AG04450 (cell line): ENCODE measurements at regions not wholly inside any gene's neighbourhood (a gene's known extent, or its start where the extent isn't known, plus 50 kb on each side); places are given as distances from the start of the nearest gene placed in this dataset.
A peak's percentile ranks its signal among the peaks of the same experiment; 100 is the strongest.

Experiments used
- CTCF ChIA-PET: fragments of 300-600, 350-600 bp; formaldehyde crosslinking; extraction: SDS; loops from one replicate; lab custom pipeline; 2022; ENCODE audit warnings: antibody characterized with exemption, inconsistent platforms; lab: Charles Lee
- POLR2A ChIA-PET: fragments of 350-600 bp; formaldehyde crosslinking; extraction: SDS; loops from one replicate; lab custom pipeline; 2021; ENCODE audit warnings: antibody characterized with exemption, inconsistent platforms; lab: Yijun Ruan, JAX
- DNase-seq: peaks from one replicate; pipeline ENCODE4 v3.0.0-alpha.2; 2011; ENCODE audit warnings: low read depth, low spot score
- H3K27ac ChIP-seq: one replicate; pipeline ENCODE4 v1.5.1; 2012; ENCODE audit warnings: low read depth, low read length, control low read depth
- H3K27me3 ChIP-seq: one replicate; pipeline ENCODE4 v1.6.0; 2012; ENCODE audit warnings: low read length; ENCODE audit not compliant: control insufficient read depth, insufficient read depth
- H3K4me3 ChIP-seq: 2 replicates; pipeline ENCODE4 v1.5.1; 2011; ENCODE audit warnings: mild to moderate bottlenecking, low read depth, low read length, control low read depth
- H3K9me3 ChIP-seq: 2 replicates; pipeline ENCODE4 v1.5.1; 2012; ENCODE audit warnings: low read length; ENCODE audit not compliant: control insufficient read depth, insufficient read depth
- CTCF ChIP-seq: IDR thresholded peaks from 2 replicates; pipeline ENCODE4 v1.5.1; 2011; ENCODE audit warnings: low read depth, low read length, control low read depth, inconsistent platforms

- Histone ChIP-seq H3K27me3 (no peaks in the 10 kb centered on the region), H3K27ac (no peak overlapping the region), H3K4me3 (no peak overlapping the region), H3K9me3 (no peaks in the 10 kb centered on the region)
- CTCF ChIA-PET = interaction anchor here (0.5 to 5.4 kb wide), 4 partner anchors 18 to 551 kb away, joined by 3 to 57 read pairs (median 4); no protein-coding TSS in a partner anchor
- POLR2A ChIA-PET = no interaction called here
- TF ChIP-seq CTCF = peak; percentile 74
- peak; percentile 1 for DNase-seq
Observed at GRCh38 chr9:27726244-27727081, 153.2 kb upstream of the C9orf72 start.

- Histone ChIP-seq H3K27ac (no peak overlapping the region), H3K9me3 (no peaks in the 10 kb centered on the region), H3K27me3 (no peaks in the 10 kb centered on the region), H3K4me3 (no peak overlapping the region)
- no peak for DNase-seq
- CTCF ChIA-PET = no interaction called here
- POLR2A ChIA-PET = no interaction called here
- no peak for TF ChIP-seq CTCF
Observed at GRCh38 chr9:27732494-27732893, 159.2 kb upstream of the C9orf72 start.

GRCh38 chr9:27743490-27743889 is 170.2 kb upstream of the C9orf72 start:
- Histone ChIP-seq H3K27me3 (no peaks in the 10 kb centered on the region), H3K27ac (no peak overlapping the region), H3K4me3 (no peak overlapping the region), H3K9me3 (peaks cover 11% of the 10 kb centered on the region)
- DNase-seq = no peak
- no peak for TF ChIP-seq CTCF
- CTCF ChIA-PET = interaction anchor here (1.8 kb wide), 1 partner anchor 17 kb away, joined by 5 read pairs; no protein-coding TSS in a partner anchor
- POLR2A ChIA-PET = no interaction called here

GRCh38 chr9:27747450-27747849 is 174.2 kb upstream of the C9orf72 start:
- CTCF ChIA-PET = no interaction called here
- POLR2A ChIA-PET = no interaction called here
- Histone ChIP-seq H3K9me3 (no peaks in the 10 kb centered on the region), H3K4me3 (no peak overlapping the region), H3K27me3 (no peaks in the 10 kb centered on the region), H3K27ac (no peak overlapping the region)
- DNase-seq = no peak
- no peak for TF ChIP-seq CTCF

GRCh38 chr9:27749838-27750237 is 176.6 kb upstream of the C9orf72 start:
- no peak overlapping the region for H3K4me3 ChIP-seq
- ChIA-PET POLR2A (no interaction called here), CTCF (no interaction called here)
- DNase-seq = no peak
- no peaks in the 10 kb centered on the region for H3K9me3 ChIP-seq
- H3K27me3 ChIP-seq = no peaks in the 10 kb centered on the region
- no peak for TF ChIP-seq CTCF
- no peak overlapping the region for H3K27ac ChIP-seq
